ENCODE measurements at regions not wholly inside any gene's neighbourhood (a gene's known extent, or its start where the extent isn't known, plus 50 kb on each side); places are given as distances from the start of the nearest gene placed in this dataset.

GRCh38 chr10:113433711-113434110 is 119.1 kb upstream of the HABP2 start:
- DNase-seq (ENCODE audit: low read depth in 4 of 4, low spot score in 3 of 4), result no peak

DNA sequence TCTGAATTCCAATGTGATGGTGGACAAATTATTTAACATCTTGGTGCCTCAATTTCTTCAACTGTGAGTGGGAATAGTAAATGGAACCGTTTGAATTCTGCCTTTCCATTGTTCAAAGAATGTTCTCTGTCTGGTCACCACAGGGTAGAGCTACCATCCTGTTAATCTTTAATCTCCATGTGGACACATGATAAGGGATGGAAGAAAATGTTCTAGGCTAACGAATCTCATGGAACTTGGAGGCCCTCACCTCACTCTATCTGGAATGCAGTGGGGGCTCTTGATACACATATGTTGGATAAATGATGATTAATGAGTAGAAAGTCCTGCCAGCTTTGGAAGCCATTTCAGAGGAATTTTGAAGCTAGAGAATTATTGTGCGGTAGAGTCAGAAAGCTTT is 118.5 kb upstream of the HABP2 start:
- DNase-seq (ENCODE audit: low read depth in 4 of 4, low spot score in 3 of 4), result no peak

DNA sequence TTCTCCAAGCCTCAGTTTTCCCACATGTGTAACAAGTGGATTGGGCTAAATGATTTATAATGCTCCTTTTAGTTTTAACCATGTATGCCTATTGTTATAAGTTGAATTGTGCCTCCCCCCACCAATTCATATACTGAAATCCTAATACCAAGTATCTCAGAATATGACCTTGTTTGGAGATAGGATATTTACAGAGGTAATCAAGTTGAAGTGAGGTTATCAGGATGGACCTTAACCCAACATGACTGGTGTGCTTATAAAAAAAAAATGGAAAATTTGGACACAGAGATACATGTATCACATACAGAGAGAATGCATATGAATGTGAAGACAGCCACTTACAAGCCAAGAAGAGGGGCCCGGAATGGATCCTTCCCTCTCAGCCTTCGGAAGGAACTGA is 117.9 kb upstream of the HABP2 start:
- no peak for DNase-seq (ENCODE audit: low read depth in 4 of 4, low spot score in 3 of 4)

- no peak for DNase-seq (ENCODE audit: low read depth in 4 of 4, low spot score in 3 of 4)
Observed at GRCh38 chr10:113435881-113436280, 117.0 kb upstream of the HABP2 start.

DNA sequence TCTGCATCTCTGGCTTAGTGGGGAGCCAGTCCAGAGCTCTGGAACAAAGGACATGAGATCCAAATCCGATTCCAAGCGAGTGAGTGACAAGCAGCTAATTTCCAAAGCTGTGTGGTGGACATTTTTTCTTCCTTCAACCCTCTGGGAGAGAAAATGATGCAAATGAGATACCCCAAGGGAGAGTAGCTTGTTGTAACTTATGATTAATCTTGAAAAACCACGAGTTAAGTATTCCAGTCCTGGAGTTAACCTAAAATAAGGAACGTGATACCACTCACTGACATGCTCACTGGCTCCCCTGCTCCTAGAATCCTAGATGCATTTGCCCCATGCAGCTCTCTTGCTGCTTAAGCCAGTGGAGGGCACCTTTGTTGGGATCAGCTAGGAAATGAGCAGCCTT is 116.0 kb upstream of the HABP2 start:
- DNase-seq (ENCODE audit: low read depth in 4 of 4, low spot score in 3 of 4), result no peak

- no peak for DNase-seq (ENCODE audit: low read depth in 4 of 4, low spot score in 3 of 4)
Observed at GRCh38 chr10:113438652-113439051, 114.2 kb upstream of the HABP2 start.

- DNase-seq (ENCODE audit: low read depth in 4 of 4, low spot score in 3 of 4), result no peak
Observed at GRCh38 chr10:113441220-113441619, 111.6 kb upstream of the HABP2 start.

DNA sequence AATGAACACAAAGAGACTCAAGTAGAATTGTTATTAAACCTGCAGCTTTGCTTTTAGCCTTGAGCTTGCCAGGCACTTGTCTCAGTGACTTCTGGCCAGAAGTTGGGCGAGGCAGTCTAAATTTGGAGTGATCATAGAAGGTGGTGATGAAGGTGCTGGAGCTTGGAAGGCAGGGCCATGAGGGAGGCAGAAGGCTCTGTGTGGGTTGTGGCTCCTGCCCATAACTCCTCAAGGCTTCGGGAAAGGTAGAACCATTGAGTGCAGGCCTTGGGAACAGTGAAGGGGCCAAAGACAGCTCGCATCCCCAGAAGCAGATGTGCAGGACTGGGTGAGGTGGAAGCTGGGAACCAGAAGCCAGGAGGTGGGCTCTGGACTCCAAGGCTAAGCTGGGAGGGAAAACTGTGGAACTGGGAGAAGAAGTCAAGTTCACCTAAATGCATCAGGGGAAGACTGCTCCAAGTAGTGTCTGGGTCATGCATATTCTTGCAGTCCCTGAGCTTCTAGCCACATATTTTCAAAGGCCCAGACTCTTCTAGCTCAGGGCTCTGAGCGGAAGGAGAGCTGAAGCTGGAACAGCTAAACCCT is 111.1 kb upstream of the HABP2 start:
- no peak for DNase-seq (ENCODE audit: low read depth in 4 of 4, low spot score in 3 of 4)

GRCh38 chr10:113442336-113442735 is 110.5 kb upstream of the HABP2 start:
- DNase-seq (ENCODE audit: low read depth in 4 of 4, low spot score in 3 of 4), result no peak

- DNase-seq (ENCODE audit: low read depth in 4 of 4, low spot score in 3 of 4), result no peak
Observed at GRCh38 chr10:113443141-113443925, 109.5 kb upstream of the HABP2 start.

DNA sequence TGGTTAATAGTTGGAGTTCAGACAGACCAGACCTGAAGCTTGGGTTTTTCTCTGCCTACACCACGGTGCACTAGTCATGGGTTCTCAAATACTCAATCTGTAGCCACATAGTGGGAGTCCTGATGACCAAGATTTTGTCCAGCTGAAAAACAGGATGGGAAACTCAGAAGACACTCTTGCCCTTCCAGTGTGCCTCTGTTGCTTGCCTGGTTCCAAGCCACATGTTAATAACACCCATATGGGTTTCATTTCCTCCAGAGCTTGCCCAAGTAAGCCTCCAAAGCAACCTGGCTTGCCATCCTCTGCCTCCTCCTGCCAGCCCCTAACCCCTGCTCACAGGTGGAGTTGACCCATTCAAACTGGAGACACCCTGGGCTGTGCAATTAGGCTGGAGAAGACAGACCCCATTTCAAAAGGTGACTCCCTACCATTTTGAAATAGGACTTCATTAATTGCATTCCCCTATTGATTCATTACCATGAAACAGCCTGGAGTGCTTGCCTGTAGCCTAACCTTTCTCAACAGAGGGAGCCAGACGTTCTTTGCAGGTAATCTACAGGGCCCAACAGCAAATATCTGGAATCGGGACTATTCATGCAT is 108.0 kb upstream of the HABP2 start:
- no peak for DNase-seq (ENCODE audit: low read depth in 4 of 4, low spot score in 3 of 4)

- DNase-seq (ENCODE audit: low read depth in 4 of 4, low spot score in 3 of 4), result no peak
Observed at GRCh38 chr10:113445736-113446135, 107.1 kb upstream of the HABP2 start.

GRCh38 chr10:113446739-113447138 is 106.1 kb upstream of the HABP2 start:
- DNase-seq (ENCODE audit: low read depth in 4 of 4, low spot score in 3 of 4), result no peak

- no peak for DNase-seq (ENCODE audit: low read depth in 4 of 4, low spot score in 3 of 4)
Observed at GRCh38 chr10:113447278-113447677, 105.6 kb upstream of the HABP2 start.

- DNase-seq (ENCODE audit: low read depth in 4 of 4, low spot score in 3 of 4), result no peak
Observed at GRCh38 chr10:113449006-113449695, 103.7 kb upstream of the HABP2 start.

- DNase-seq (ENCODE audit: low read depth in 4 of 4, low spot score in 3 of 4), result no peak
Observed at GRCh38 chr10:113450046-113450804, 102.6 kb upstream of the HABP2 start.

DNA sequence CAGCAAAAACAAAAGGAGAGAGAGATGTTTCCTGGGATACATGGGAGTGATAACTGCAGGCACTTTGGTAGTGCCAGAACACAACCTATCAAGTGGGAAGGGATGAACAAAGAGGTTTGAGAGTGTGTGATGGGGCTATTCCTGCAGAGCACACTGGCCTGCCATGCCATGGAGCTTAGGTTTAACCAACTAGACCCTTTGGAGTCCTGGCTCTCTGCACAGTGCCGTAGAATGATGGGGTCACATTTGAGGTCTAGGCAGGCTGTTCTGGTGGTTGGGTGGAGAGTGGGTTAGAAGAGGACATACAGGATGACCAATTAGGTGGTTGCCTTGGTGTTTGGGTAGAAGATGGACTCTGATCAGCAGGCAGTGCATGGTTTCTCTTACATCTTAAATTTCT is 101.9 kb upstream of the HABP2 start:
- no peak for DNase-seq (ENCODE audit: low read depth in 4 of 4, low spot score in 3 of 4)

- no peak for DNase-seq (ENCODE audit: low read depth in 4 of 4, low spot score in 3 of 4)
Observed at GRCh38 chr10:113452146-113452845, 100.6 kb upstream of the HABP2 start.

GRCh38 chr10:113453351-113453750 is 99.5 kb upstream of the HABP2 start:
- no peak for DNase-seq (ENCODE audit: low read depth in 4 of 4, low spot score in 3 of 4)

Measured in left renal pelvis (tissue), 4 donors.